PFSK-1 (cell line): ENCODE measurements at regions not wholly inside any gene's neighbourhood (a gene's known extent, or its start where the extent isn't known, plus 50 kb on each side); places are given as distances from the start of the nearest gene placed in this dataset.

Experiments used
- FOXP2 ChIP-seq: optimal IDR thresholded peaks from 2 replicates; pipeline ENCODE3; 2011; ENCODE audit warnings: borderline replicate concordance, control low read depth, inconsistent platforms; ENCODE audit not compliant: insufficient read depth; ENCODE audit errors: extremely low read length, extremely low read depth
- POLR2AphosphoS5 ChIP-seq: IDR thresholded peaks from 2 replicates; pipeline ENCODE4 v1.6.1; 2012; ENCODE audit warnings: low read depth, mild to moderate bottlenecking, control low read depth, low read length, moderate library complexity
- SIN3A ChIP-seq: IDR thresholded peaks from 2 replicates; pipeline ENCODE4 v1.6.1; 2012; ENCODE audit warnings: mild to moderate bottlenecking, low read length, moderate library complexity, borderline replicate concordance; ENCODE audit not compliant: insufficient read depth
- TAF1 ChIP-seq: IDR thresholded peaks from 2 replicates; pipeline ENCODE4 v1.6.1; 2012; ENCODE audit warnings: low read length, control low read depth, borderline replicate concordance; ENCODE audit not compliant: insufficient read depth
- TF ChIP-seq, protein P1 (sequence below), 2 experiments: IDR thresholded peaks; 2 replicates each; pipeline versions ENCODE4 v1.6.1 to v1.8.0; 2011 to 2012; ENCODE audit warnings: low read depth in 2 of 2, low read length in 2 of 2, control low read depth in 1 of 2, inconsistent platforms in 1 of 2, mild to moderate bottlenecking in 1 of 2, moderate library complexity in 1 of 2; ENCODE audit not compliant: insufficient read depth in 1 of 2

GRCh38 chr3:194286375-194287146 lies 64.6 kb downstream of the CPN2 start:
- TF ChIP-seq TAF1 = no peak
- no peak for TF ChIP-seq POLR2AphosphoS5
- TF ChIP-seq SIN3A = no peak
- no peak for TF ChIP-seq FOXP2
- TF ChIP-seq, protein P1, sequence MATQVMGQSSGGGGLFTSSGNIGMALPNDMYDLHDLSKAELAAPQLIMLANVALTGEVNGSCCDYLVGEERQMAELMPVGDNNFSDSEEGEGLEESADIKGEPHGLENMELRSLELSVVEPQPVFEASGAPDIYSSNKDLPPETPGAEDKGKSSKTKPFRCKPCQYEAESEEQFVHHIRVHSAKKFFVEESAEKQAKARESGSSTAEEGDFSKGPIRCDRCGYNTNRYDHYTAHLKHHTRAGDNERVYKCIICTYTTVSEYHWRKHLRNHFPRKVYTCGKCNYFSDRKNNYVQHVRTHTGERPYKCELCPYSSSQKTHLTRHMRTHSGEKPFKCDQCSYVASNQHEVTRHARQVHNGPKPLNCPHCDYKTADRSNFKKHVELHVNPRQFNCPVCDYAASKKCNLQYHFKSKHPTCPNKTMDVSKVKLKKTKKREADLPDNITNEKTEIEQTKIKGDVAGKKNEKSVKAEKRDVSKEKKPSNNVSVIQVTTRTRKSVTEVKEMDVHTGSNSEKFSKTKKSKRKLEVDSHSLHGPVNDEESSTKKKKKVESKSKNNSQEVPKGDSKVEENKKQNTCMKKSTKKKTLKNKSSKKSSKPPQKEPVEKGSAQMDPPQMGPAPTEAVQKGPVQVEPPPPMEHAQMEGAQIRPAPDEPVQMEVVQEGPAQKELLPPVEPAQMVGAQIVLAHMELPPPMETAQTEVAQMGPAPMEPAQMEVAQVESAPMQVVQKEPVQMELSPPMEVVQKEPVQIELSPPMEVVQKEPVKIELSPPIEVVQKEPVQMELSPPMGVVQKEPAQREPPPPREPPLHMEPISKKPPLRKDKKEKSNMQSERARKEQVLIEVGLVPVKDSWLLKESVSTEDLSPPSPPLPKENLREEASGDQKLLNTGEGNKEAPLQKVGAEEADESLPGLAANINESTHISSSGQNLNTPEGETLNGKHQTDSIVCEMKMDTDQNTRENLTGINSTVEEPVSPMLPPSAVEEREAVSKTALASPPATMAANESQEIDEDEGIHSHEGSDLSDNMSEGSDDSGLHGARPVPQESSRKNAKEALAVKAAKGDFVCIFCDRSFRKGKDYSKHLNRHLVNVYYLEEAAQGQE (IDR thresholded peaks at IDR 0.05; ENCODE audit: insufficient read depth in 1 of 2, low read depth in 2 of 2, low read length in 2 of 2) = no peak

- TF ChIP-seq SIN3A (no peak), TAF1 (no peak), POLR2AphosphoS5 (no peak), FOXP2 (no peak)
- TF ChIP-seq, protein P1 (IDR thresholded peaks at IDR 0.05; ENCODE audit: insufficient read depth in 1 of 2, low read depth in 2 of 2, low read length in 2 of 2) = no peak
Observed at GRCh38 chr3:194287374-194287773, 63.8 kb downstream of the CPN2 start.

- TF ChIP-seq, protein P1 (IDR thresholded peaks at IDR 0.05; ENCODE audit: insufficient read depth in 1 of 2, low read depth in 2 of 2, low read length in 2 of 2) = no peak
- TF ChIP-seq POLR2AphosphoS5 (no peak), FOXP2 (no peak), SIN3A (no peak), TAF1 (no peak)
Observed at GRCh38 chr3:194287977-194288706, 63.0 kb downstream of the CPN2 start.
